Activated naive CD8-positive, alpha-beta T cell treated with anti-CD3 and anti-CD28 coated beads, Interleukin-2, amount 50 U/mL, for 24 hours (primary cell): ENCODE measurements at regions not wholly inside any gene's neighbourhood (a gene's known extent, or its start where the extent isn't known, plus 50 kb on each side); places are given as distances from the start of the nearest gene placed in this dataset.

ENCODE experiments used
- ATAC-seq: fragments of 150-1000 bp; cut with Tn5 transposase; one replicate; pipeline ENCODE4 v1.10.0; 2021
- DNase-seq: peaks from one replicate; pipeline ENCODE4 v3.0.0; 2021
- H3K27ac Mint-ChIP-seq: one replicate; pipeline ENCODE4 v1.8.0; 2021; ENCODE audit warnings: mild to moderate bottlenecking, mixed read lengths
- H3K27me3 Mint-ChIP-seq: one replicate; pipeline ENCODE4 v1.8.0; 2021; ENCODE audit warnings: mixed read lengths
- H3K36me3 Mint-ChIP-seq: one replicate; pipeline ENCODE4 v1.8.0; 2021; ENCODE audit warnings: low read depth, mixed read lengths
- H3K4me1 Mint-ChIP-seq: one replicate; pipeline ENCODE4 v1.8.0; 2021; ENCODE audit warnings: mixed read lengths
- H3K4me3 Mint-ChIP-seq: one replicate; pipeline ENCODE4 v1.8.0; 2021; ENCODE audit warnings: mild to moderate bottlenecking, moderate library complexity, mixed read lengths
- H3K9me3 Mint-ChIP-seq: one replicate; pipeline ENCODE4 v1.8.0; 2021; ENCODE audit warnings: mixed read lengths

GRCh38 chr13:50122455-50122854, 107.2 kb downstream of the KCNRG start:
- Mint-ChIP-seq H3K4me1 (peaks cover 45% of the 10 kb centered on the region), H3K27ac (peak overlapping the region; percentile 54), H3K9me3 (no peaks in the 10 kb centered on the region), H3K36me3 (peaks cover 9% of the 10 kb centered on the region), H3K27me3 (peaks cover 8% of the 10 kb centered on the region), H3K4me3 (no peak overlapping the region)
- no peak for ATAC-seq
- DNase-seq: no peak

GRCh38 chr13:50123002-50123401, 107.8 kb downstream of the KCNRG start:
- DNase-seq: no peak
- Mint-ChIP-seq H3K36me3 (peaks cover 9% of the 10 kb centered on the region), H3K27ac (peak overlapping the region; percentile 54), H3K27me3 (peaks cover 8% of the 10 kb centered on the region), H3K4me1 (peaks cover 47% of the 10 kb centered on the region), H3K4me3 (peak overlapping the region; percentile 80), H3K9me3 (no peaks in the 10 kb centered on the region)
- ATAC-seq: no peak

- Mint-ChIP-seq H3K4me1 (peaks cover 50% of the 10 kb centered on the region), H3K27ac (peak overlapping the region; percentile 85), H3K36me3 (peaks cover 9% of the 10 kb centered on the region), H3K4me3 (peak overlapping the region; percentile 80), H3K9me3 (no peaks in the 10 kb centered on the region), H3K27me3 (peaks cover 12% of the 10 kb centered on the region)
- ATAC-seq (no peak), DNase-seq (no peak)
These were observed 108.2 kb downstream of the KCNRG start for GRCh38 chr13:50123515-50123861.

DNA sequence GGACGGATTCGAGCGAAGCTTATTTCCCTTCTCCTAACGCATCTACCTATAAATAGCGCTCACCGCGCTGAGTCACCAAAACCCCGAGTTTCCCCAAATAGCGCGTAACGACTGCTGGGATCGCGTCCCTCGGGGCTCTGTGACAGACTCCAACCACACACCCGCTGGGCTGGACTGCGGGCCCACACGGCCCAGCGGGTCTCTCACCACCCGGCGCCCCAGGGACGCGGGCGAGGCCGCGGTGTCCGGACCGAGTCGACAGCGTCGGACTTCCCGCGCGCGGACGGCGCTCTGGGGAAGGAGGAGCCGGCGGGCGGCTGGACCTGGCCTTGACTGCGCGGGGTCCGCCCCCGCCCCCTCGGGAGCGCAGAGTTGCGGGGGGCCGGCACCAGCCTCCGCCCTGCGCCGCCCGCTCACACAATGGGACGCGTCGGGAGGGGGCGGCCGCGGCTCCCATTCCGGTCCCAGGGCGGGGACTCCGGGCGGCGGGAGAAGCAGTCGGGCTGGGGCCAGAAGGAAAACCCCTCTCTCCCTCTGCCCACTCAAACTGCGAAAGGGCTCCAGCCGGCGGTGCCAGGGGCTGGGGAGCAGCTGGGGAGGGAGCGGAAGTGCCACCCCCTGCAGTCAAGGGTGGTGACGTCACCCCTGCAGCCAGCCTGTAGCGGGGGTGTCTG, 108.8 kb downstream of the KCNRG start:
- DNase-seq: peak; percentile 74
- Mint-ChIP-seq H3K4me3 (peak overlapping the region; percentile 80), H3K4me1 (peaks cover 55% of the 10 kb centered on the region), H3K9me3 (no peaks in the 10 kb centered on the region), H3K27ac (peak overlapping the region; percentile 85), H3K36me3 (peaks cover 9% of the 10 kb centered on the region), H3K27me3 (peaks cover 18% of the 10 kb centered on the region)
- ATAC-seq: peak; percentile 75

DNA sequence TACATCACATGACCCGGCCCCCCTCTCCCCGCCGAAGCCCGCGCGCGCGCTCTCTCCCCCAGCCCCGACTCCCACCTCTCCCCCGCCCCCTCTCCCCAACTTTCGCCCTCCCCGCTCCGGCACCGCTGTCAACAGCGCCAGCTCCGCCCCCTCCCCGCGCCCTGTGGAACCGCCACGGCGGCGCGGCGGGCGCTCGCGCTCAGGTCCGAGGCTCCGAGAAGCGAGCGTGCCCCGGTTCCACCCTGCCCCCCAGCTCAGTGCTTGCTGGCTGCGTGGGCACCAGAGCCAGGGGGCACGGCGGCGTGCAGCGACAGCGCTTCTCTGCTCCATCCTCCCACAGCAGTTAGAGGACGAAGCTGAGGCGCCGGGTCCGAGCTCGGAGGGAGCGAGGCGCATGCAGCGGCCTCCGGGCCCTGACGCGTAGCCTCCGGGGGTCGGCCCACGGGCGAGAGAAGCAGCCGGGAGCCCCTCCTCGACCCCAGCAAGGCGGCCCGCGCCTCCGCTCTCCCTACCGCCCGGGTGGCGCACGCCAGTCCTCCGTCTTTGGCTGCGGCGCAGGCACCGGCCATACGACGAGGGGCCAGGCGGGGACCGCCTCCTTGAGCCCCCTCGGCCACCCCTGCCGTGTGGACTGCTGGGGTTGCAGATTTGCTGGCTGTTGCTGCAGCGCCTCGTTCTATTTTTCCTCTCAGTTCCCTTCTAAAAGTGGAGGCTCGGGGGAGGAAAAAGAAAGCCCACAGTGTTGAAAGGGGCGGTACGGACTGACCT, 109.5 kb downstream of the KCNRG start:
- H3K9me3 Mint-ChIP-seq: no peaks in the 10 kb centered on the region
- peaks cover 60% of the 10 kb centered on the region for H3K4me1 Mint-ChIP-seq
- peak overlapping the region; percentile 71 for H3K27ac Mint-ChIP-seq
- DNase-seq: peak; percentile 93
- H3K4me3 Mint-ChIP-seq: peak overlapping the region; percentile 80
- H3K36me3 Mint-ChIP-seq: peaks cover 9% of the 10 kb centered on the region
- H3K27me3 Mint-ChIP-seq: peaks cover 25% of the 10 kb centered on the region
- ATAC-seq: peak; percentile 37

GRCh38 chr13:50125304-50125553, 110.0 kb downstream of the KCNRG start:
- peaks cover 30% of the 10 kb centered on the region for H3K27me3 Mint-ChIP-seq
- H3K36me3 Mint-ChIP-seq: peaks cover 9% of the 10 kb centered on the region
- peak overlapping the region; percentile 80 for H3K4me3 Mint-ChIP-seq
- peaks cover 65% of the 10 kb centered on the region for H3K4me1 Mint-ChIP-seq
- peak; percentile 1 for ATAC-seq
- peak overlapping the region; percentile 71 for H3K27ac Mint-ChIP-seq
- no peaks in the 10 kb centered on the region for H3K9me3 Mint-ChIP-seq
- no peak for DNase-seq

- peak; percentile 85 for DNase-seq
- Mint-ChIP-seq H3K27me3 (peaks cover 33% of the 10 kb centered on the region), H3K4me3 (peak overlapping the region; percentile 80), H3K27ac (peak overlapping the region; percentile 80), H3K4me1 (peaks cover 67% of the 10 kb centered on the region), H3K36me3 (peaks cover 7% of the 10 kb centered on the region), H3K9me3 (no peaks in the 10 kb centered on the region)
- ATAC-seq: peak; percentile 17
These were observed 110.5 kb downstream of the KCNRG start for GRCh38 chr13:50125554-50126262.

DNA sequence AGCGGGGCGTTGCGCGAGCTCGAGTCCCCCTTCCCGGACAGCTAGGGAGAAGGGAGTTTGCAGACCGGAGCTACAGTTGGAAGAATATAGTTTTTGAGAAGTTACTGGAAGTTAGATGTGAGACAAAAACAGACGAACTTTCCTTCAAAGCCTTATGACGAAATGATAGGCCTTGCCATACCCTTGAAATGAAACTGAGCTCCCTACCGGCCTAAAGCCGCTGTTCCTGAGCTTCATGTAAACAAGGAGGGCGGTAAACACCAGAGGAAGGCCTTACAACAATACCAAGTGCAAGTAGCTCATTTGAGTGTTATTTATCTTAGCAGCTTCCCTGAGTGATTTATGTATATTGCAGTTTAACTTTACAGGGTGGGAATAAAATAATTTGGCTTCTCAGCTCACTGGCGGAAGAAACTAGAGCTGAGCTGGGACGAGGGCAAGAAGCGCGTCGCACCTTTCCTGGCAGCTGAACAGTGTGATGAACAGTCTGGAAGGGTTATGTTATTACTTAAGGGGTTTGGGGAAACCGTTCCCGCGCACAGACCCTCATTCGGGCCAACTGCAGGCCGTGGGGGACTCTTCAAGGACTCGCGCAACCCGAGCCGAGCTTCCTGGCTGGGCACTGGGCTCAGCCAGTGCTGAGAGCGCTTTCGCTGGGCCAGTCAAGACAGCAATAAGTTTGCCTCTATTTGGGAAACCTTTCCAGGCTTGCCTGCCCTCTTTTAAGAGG, 111.2 kb downstream of the KCNRG start:
- peak overlapping the region; percentile 80 for H3K27ac Mint-ChIP-seq
- peak overlapping the region; percentile 75 for H3K4me3 Mint-ChIP-seq
- DNase-seq: peak; percentile 12
- no peaks in the 10 kb centered on the region for H3K9me3 Mint-ChIP-seq
- no peak for ATAC-seq
- H3K27me3 Mint-ChIP-seq: peaks cover 40% of the 10 kb centered on the region
- peaks cover 72% of the 10 kb centered on the region for H3K4me1 Mint-ChIP-seq
- peaks cover 5% of the 10 kb centered on the region for H3K36me3 Mint-ChIP-seq

DNA sequence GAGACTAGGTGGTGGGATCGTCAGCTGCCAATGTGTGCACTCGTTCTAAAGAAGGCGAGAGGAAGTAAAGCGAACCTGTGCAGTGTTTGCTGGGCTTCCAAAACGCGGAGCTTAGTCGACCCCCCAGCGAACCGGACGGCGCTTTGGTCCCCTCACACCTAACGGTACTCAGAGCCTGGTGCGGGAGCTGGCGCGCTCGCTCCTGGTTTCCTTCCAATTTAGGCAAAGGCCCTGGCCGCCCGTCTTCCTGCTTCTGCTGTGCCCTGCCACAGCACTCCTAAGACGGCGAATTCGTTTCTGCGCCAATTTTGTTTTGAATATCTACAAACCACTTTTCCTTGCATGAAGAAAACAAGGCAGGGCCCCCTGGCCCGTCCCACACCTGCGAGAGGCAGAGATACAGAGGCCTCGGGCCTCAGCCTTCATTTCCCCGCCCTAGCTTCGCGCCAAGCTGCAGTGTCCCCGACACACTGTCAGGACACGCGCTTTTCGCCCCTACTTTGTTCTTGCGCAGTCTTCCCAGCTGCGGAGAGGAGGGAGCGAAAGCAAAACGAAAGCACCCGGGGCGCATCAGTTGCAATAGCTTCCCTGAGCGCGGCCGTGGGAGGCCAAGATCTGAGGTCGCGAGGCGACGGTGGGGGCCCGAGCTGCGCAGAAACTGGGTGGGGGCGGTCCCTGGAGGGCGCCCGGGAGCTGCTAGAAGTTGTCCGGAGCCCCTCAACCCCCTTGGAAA, 111.9 kb downstream of the KCNRG start:
- Mint-ChIP-seq H3K27me3 (peaks cover 47% of the 10 kb centered on the region), H3K27ac (peak overlapping the region; percentile 49), H3K4me3 (peak overlapping the region; percentile 75), H3K36me3 (peaks cover 5% of the 10 kb centered on the region), H3K4me1 (peaks cover 72% of the 10 kb centered on the region), H3K9me3 (no peaks in the 10 kb centered on the region)
- no peak for ATAC-seq
- DNase-seq: peak; percentile 54

DNA sequence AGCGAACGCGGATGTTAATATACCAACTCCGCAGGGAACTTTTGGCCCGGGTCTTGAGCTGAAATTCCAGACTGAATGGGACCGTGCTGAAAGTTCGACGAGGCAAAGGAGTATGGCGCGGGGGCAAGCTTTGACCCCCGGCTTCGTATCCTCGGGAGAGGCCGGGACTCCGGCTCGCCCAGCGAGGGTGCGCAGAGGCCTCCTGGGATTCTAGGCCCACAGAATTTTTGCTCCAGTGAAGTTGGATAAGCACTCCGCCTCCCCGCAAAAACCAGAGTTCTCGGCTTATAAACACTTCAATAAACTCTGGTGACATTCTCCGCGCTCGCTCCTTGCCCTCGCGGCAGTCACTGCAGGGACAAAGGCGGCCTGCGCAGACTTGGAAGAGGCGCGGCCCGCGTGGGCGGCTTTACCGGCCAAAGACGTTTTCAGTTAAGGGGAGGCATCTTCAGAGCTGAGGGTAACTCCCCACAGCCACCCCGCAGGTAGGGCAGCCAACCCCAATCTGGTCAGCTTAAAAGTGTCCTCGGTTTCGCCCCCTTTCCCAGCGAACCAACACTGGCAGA, 112.6 kb downstream of the KCNRG start:
- H3K4me3 Mint-ChIP-seq: peak overlapping the region; percentile 75
- H3K9me3 Mint-ChIP-seq: no peaks in the 10 kb centered on the region
- DNase-seq: no peak
- no peak overlapping the region for H3K27ac Mint-ChIP-seq
- no peak for ATAC-seq
- peaks cover 5% of the 10 kb centered on the region for H3K36me3 Mint-ChIP-seq
- H3K4me1 Mint-ChIP-seq: peaks cover 72% of the 10 kb centered on the region
- peaks cover 54% of the 10 kb centered on the region for H3K27me3 Mint-ChIP-seq

DNA sequence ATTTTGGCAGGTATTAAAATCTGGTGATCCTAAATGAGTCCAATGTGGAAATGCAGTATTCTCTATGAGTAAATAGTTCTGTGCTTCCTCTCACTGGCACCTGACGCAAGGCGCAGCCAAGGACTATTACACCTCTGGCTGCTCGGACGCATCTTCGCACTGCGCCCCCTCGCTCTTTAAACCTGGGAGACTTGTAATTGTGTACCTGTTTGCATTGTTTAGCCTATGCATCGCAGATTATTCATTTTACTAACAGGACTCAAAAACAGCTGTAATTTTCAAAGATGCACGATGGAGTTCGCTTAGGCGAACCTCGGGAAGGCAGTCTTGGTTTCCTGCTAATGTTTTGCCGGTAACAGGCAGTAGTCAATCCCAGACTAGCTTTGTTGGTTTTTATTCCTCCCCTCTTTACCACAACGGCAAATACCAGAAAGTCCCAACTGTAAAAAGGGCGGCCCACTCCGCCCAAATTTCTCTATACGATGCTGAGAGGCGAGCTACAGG, 113.2 kb downstream of the KCNRG start:
- peak; percentile 9 for DNase-seq
- no peak for ATAC-seq
- peak overlapping the region; percentile 1 for H3K27ac Mint-ChIP-seq

GRCh38 chr13:50129081-50129705, 113.9 kb downstream of the KCNRG start:
- DNase-seq (no peak), ATAC-seq (no peak)
- H3K4me3 Mint-ChIP-seq: peak overlapping the region; percentile 73
- H3K36me3 Mint-ChIP-seq: peaks cover 5% of the 10 kb centered on the region
- peaks cover 64% of the 10 kb centered on the region for H3K27me3 Mint-ChIP-seq
- H3K9me3 Mint-ChIP-seq: no peaks in the 10 kb centered on the region
- H3K4me1 Mint-ChIP-seq: peaks cover 63% of the 10 kb centered on the region
- H3K27ac Mint-ChIP-seq: peak overlapping the region; percentile 1

More for the DNA sequence above, 113.2 kb downstream of the KCNRG start:
- Mint-ChIP-seq H3K9me3 (no peaks in the 10 kb centered on the region), H3K27me3 (peaks cover 58% of the 10 kb centered on the region), H3K36me3 (peaks cover 5% of the 10 kb centered on the region), H3K4me3 (peak overlapping the region; percentile 73), H3K4me1 (peaks cover 66% of the 10 kb centered on the region)

GRCh38 chr13:50129706-50130122, 114.5 kb downstream of the KCNRG start:
- DNase-seq (no peak), ATAC-seq (no peak)
- peaks cover 63% of the 10 kb centered on the region for H3K4me1 Mint-ChIP-seq
- no peak overlapping the region for H3K27ac Mint-ChIP-seq
- peaks cover 70% of the 10 kb centered on the region for H3K27me3 Mint-ChIP-seq
- H3K36me3 Mint-ChIP-seq: peaks cover 5% of the 10 kb centered on the region
- H3K4me3 Mint-ChIP-seq: peak overlapping the region; percentile 73
- no peaks in the 10 kb centered on the region for H3K9me3 Mint-ChIP-seq
